Putamen (tissue), 1 donor: ENCODE measurements at regions not wholly inside any gene's neighbourhood (a gene's known extent, or its start where the extent isn't known, plus 50 kb on each side); places are given as distances from the start of the nearest gene placed in this dataset.

ENCODE experiments used
- DNase-seq: peaks from one replicate; pipeline ENCODE4 v3.0.0-alpha.2; 2016; ENCODE audit warnings: low spot score

- no peak for DNase-seq
These were observed 359.0 kb downstream of the TSN start for GRCh38 chr2:122114421-122114820.

- DNase-seq, result no peak
These were observed 361.9 kb downstream of the TSN start for GRCh38 chr2:122117371-122117770.

GRCh38 chr2:122129399-122129798, 373.9 kb downstream of the TSN start:
- DNase-seq, result no peak

- DNase-seq, result no peak
These were observed 376.8 kb downstream of the TSN start for GRCh38 chr2:122132147-122132691.

- no peak for DNase-seq
These were observed 379.8 kb downstream of the TSN start for GRCh38 chr2:122135021-122135937.

- DNase-seq, result no peak
These were observed 380.6 kb downstream of the TSN start for GRCh38 chr2:122136056-122136455.

GRCh38 chr2:122138561-122138960, 383.1 kb downstream of the TSN start:
- DNase-seq, result no peak

DNA sequence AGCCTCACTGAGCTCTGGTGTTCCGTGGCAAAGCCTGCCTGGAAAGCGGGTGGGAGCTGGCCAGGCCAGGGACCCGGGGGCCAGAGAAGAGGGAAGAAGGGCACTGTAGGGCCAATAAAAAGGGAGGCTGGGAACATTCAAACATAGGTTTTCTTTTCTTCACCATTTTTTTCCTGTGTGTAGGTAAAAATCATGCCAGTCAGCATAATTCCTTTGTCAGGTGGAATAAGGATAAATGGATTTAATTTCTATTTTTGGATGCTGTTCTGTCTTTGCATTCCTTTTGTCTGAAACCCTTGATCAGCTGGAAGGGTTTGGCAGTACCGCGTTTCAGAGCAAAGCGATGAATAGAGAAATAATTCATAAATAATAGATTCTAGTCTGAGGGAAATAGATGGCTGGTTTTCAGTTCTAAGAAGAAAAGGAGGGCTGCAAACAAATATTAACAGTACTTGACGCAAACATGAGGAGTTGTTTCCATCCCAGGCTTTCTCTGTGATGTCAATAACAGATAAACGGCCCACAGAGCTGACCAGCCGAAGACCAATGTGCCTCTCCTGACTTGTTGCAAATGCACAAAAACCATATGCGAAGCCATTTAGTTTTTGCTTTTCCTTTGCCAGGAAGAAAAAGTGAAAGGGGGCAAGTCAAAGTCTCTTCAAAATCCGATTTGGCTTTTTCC, 384.4 kb downstream of the TSN start:
- DNase-seq, result no peak

GRCh38 chr2:122144884-122145283, 389.4 kb downstream of the TSN start:
- DNase-seq, result no peak

DNA sequence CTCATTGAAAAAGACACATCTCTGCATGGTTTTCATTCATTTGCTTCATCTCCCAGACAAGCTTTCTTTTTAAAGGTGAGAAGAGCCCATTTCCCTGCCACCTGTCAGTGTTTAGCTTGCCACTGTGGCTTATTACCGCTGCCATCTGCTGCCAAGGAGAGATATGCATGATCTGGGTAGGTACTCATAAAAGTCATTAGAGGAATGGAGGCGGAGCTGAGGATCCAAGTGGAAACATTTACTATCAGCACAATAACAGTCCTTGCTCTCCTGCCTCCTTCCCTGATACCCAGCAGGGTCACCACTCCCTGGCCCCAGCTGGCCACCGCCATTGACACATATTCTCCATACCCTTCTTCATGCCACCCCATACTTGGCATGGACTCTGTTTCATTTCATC, 390.4 kb downstream of the TSN start:
- no peak for DNase-seq

DNA sequence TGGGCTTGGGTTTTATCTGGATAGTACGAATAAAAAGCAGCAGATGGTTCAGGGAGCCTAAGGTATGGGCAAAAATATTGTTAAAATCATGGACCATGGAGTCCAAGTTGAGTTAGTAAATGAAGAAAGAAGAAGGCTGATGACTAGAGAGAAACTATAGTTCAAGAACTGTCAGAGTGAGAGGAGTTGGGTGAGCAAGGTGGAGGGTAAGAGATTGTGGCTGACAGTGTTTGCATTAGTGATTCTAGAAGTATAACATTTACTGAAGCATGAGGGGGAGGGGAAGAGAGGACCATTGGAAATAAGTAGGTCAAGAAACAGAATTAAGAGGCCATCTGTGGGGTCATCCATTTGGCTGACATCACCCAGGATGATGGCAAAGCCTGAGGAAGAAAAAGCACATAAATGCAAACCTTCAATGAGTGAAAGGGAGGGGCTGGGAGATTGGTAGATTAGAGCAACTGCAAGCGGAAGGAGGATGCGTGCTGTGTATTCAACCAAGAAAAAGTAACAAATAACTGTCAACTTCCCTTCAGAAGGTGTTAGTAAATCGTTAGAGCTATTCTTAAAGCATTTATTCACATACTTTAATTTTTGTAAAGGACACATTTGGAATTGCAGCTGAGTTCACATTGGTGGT, 392.8 kb downstream of the TSN start:
- no peak for DNase-seq

- no peak for DNase-seq
These were observed 395.3 kb downstream of the TSN start for GRCh38 chr2:122150524-122151280.

DNA sequence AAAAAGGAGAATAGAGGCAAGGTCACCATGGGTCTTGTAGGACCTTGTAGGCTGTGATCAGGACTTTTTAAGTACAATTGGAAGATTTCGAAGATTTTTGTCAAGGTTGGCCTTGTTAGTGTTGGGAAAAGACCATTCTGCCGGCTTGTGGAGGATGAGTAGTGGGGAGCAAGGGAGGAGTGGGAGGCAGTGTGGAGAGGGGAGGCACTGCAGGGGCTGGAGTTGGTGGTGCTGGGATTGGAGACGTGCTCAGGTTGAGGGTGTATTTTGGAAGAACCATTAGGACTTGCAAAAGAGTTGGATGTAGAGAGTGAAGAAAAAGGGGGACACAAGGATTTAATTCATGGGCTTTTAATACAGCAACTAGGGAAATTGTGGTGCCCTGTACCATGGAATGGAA, 397.1 kb downstream of the TSN start:
- DNase-seq, result no peak

GRCh38 chr2:122156176-122156890, 400.9 kb downstream of the TSN start:
- DNase-seq, result no peak

GRCh38 chr2:122157158-122157557, 401.7 kb downstream of the TSN start:
- no peak for DNase-seq

GRCh38 chr2:122163617-122164016, 408.2 kb downstream of the TSN start:
- DNase-seq, result no peak

- no peak for DNase-seq
These were observed 409.5 kb downstream of the TSN start for GRCh38 chr2:122164964-122165363.

DNA sequence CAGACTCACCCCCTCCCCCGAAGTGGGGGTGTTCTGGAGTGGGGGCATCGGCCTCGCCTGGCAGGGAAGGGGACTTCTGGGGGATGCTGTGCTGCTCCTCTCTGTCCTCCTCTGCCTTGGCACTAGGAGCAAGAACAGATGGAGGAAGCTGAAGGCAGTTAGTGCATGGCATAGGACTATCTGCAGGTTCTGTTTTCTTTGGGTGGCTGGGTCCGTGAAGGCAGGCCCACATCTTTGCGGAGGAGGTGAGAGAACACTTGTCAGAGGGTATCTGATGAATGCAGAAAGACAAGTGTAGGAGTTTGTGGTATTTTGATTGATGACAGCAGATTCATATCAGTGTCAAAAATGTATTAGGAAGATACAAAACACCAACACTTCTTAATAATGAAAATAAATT, 411.4 kb downstream of the TSN start:
- DNase-seq, result no peak

- no peak for DNase-seq
These were observed 412.1 kb downstream of the TSN start for GRCh38 chr2:122167515-122167914.

GRCh38 chr2:122168799-122169198, 413.3 kb downstream of the TSN start:
- DNase-seq, result no peak

- no peak for DNase-seq
These were observed 417.4 kb downstream of the TSN start for GRCh38 chr2:122172812-122173211.
